Thyroid gland (tissue), 4 donors: ENCODE measurements at regions not wholly inside any gene's neighbourhood (a gene's known extent, or its start where the extent isn't known, plus 50 kb on each side); places are given as distances from the start of the nearest gene placed in this dataset.

Experiments
- CTCF ChIP-seq, 6 experiments: fragments of 200-600 bp in 3 of 6; fragments of 450-650 bp in 3 of 6; sonication (generic) in 3 of 6; IDR thresholded peaks; one replicate each; pipeline ENCODE4 v1.5.1; 2016 to 2019; ENCODE audit warnings: antibody characterized with exemption in 6 of 6, mild to moderate bottlenecking in 2 of 6, inconsistent platforms in 1 of 6, moderate library complexity in 1 of 6
- POLR2A ChIP-seq, 2 donors: fragments of 450-650 bp; IDR thresholded peaks; one replicate each; pipeline ENCODE4 v1.6.1; 2017; ENCODE audit warnings: antibody characterized with exemption in 2 of 2, mild to moderate bottlenecking in 2 of 2, moderate library complexity in 1 of 2

GRCh38 chr5:101751105-101751504 lies 545.0 kb downstream of the SLCO4C1 start:
- TF ChIP-seq POLR2A (IDR thresholded peaks at IDR 0.05) (no peak), CTCF (IDR thresholded peaks at IDR 0.05) (no peak)
